ENCODE measurements at regions not wholly inside any gene's neighbourhood (a gene's known extent, or its start where the extent isn't known, plus 50 kb on each side); places are given as distances from the start of the nearest gene placed in this dataset.

DNA sequence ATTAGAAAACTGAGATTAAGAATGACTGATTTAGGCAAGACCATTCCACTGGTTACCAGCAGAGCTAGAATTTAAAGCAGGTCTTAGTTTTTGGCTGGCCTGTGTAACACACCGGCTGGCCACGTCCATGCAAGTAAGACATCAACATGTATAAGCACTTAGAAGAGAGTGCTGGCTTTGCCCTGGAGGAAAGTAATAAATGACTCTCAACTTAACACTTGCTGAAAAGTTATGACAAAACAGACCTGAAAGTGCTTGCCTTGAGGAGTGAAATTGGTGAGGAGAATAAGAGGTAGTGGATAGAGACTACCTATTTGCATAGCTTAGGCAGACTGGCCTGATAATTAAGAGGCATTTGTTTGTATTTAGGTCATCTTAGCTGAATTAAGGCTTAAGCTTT is 165.7 kb upstream of the KCNJ3 start:
- Mint-ChIP-seq H3K4me1 (ENCODE audit: low read depth, unreplicated experiment) (no peaks in the 10 kb centered on the region), H3K27me3 (ENCODE audit: low read depth, unreplicated experiment) (no peaks in the 10 kb centered on the region), H3K27ac (ENCODE audit: unreplicated experiment) (no peak overlapping the region), H3K9me3 (ENCODE audit: unreplicated experiment) (no peaks in the 10 kb centered on the region), H3K4me3 (ENCODE audit: unreplicated experiment) (no peak overlapping the region), H3K36me3 (ENCODE audit: low read depth, unreplicated experiment) (no peaks in the 10 kb centered on the region)
- Histone ChIP-seq H3K4me3 (ENCODE audit: insufficient read depth, low read depth, low read length) (no peak overlapping the region), H3K36me3 (ENCODE audit: insufficient read depth, low read length) (no peaks in the 10 kb centered on the region), H3K27ac (ENCODE audit: low read depth, low read length) (no peak overlapping the region), H3K4me1 (ENCODE audit: insufficient read depth, low read length) (no peaks in the 10 kb centered on the region), H3K4me2 (ENCODE audit: low read length) (no peak overlapping the region), H3K79me2 (ENCODE audit: insufficient read depth, low read length) (no peaks in the 10 kb centered on the region), H2AFZ (ENCODE audit: low read depth, low read length) (no peak overlapping the region), H4K20me1 (ENCODE audit: insufficient read depth, low read length) (no peaks in the 10 kb centered on the region), H3K9me3 (ENCODE audit: insufficient read depth, low read depth, low read length) (no peaks in the 10 kb centered on the region), H3K27me3 (ENCODE audit: insufficient read depth, low read length) (no peaks in the 10 kb centered on the region), H3K9ac (ENCODE audit: low read length) (no peak overlapping the region)
- DNase-seq (ENCODE audit: low read depth) (no peak), FAIRE-seq (no peak)
- TF ChIP-seq EZH2 (IDR thresholded peaks at IDR 0.05; ENCODE audit: insufficient read depth, low read length) = no peak
- TF ChIP-seq, protein P1, sequence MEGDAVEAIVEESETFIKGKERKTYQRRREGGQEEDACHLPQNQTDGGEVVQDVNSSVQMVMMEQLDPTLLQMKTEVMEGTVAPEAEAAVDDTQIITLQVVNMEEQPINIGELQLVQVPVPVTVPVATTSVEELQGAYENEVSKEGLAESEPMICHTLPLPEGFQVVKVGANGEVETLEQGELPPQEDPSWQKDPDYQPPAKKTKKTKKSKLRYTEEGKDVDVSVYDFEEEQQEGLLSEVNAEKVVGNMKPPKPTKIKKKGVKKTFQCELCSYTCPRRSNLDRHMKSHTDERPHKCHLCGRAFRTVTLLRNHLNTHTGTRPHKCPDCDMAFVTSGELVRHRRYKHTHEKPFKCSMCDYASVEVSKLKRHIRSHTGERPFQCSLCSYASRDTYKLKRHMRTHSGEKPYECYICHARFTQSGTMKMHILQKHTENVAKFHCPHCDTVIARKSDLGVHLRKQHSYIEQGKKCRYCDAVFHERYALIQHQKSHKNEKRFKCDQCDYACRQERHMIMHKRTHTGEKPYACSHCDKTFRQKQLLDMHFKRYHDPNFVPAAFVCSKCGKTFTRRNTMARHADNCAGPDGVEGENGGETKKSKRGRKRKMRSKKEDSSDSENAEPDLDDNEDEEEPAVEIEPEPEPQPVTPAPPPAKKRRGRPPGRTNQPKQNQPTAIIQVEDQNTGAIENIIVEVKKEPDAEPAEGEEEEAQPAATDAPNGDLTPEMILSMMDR (IDR thresholded peaks at IDR 0.05; ENCODE audit: insufficient read depth, low read depth, low read length) = no peak

DNA sequence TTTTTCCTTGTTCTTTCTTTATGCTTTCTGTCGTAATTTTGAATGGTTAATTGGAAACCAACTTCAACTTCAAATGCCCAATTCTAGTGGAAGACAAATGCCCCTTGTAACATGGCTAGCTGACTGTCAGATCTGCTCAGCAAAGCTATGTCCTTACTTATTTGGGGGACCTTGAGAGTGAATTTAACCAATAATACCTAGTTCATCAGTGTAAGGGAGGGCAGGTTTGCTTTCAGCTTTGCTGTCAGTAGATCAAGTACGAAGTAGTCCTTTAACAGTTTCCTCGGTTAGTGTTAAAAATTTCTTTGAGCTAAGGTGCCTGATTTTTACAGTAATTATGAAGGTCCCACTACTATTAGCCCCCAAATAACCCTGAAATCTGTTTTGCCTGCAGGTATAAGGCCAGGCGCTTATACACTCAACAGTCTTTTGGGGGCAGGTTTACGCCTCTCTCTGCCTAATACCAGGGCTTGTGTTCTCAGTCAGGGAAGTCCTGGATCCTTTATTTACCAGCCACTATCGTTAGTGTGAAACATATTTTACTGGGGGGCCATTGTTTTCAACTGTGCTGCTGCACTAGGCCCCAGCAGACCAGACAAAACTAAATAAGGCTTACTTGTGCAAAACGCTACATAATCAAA is 165.1 kb upstream of the KCNJ3 start:
- Histone ChIP-seq H3K27me3 (ENCODE audit: insufficient read depth, low read length) (no peaks in the 10 kb centered on the region), H3K9me3 (ENCODE audit: insufficient read depth, low read depth, low read length) (no peaks in the 10 kb centered on the region), H3K4me1 (ENCODE audit: insufficient read depth, low read length) (no peaks in the 10 kb centered on the region), H3K79me2 (ENCODE audit: insufficient read depth, low read length) (no peaks in the 10 kb centered on the region), H3K4me3 (ENCODE audit: insufficient read depth, low read depth, low read length) (no peak overlapping the region), H3K27ac (ENCODE audit: low read depth, low read length) (no peak overlapping the region), H3K9ac (ENCODE audit: low read length) (no peak overlapping the region), H4K20me1 (ENCODE audit: insufficient read depth, low read length) (no peaks in the 10 kb centered on the region), H3K36me3 (ENCODE audit: insufficient read depth, low read length) (no peaks in the 10 kb centered on the region), H3K4me2 (ENCODE audit: low read length) (no peak overlapping the region), H2AFZ (ENCODE audit: low read depth, low read length) (no peak overlapping the region)
- FAIRE-seq (no peak), DNase-seq (ENCODE audit: low read depth) (no peak)
- Mint-ChIP-seq H3K4me3 (ENCODE audit: unreplicated experiment) (no peak overlapping the region), H3K4me1 (ENCODE audit: low read depth, unreplicated experiment) (no peaks in the 10 kb centered on the region), H3K9me3 (ENCODE audit: unreplicated experiment) (no peaks in the 10 kb centered on the region), H3K27ac (ENCODE audit: unreplicated experiment) (no peak overlapping the region), H3K27me3 (ENCODE audit: low read depth, unreplicated experiment) (no peaks in the 10 kb centered on the region), H3K36me3 (ENCODE audit: low read depth, unreplicated experiment) (no peaks in the 10 kb centered on the region)
- TF ChIP-seq EZH2 (IDR thresholded peaks at IDR 0.05; ENCODE audit: insufficient read depth, low read length) = no peak
- TF ChIP-seq, protein P1 (IDR thresholded peaks at IDR 0.05; ENCODE audit: insufficient read depth, low read depth, low read length) = no peak

DNA sequence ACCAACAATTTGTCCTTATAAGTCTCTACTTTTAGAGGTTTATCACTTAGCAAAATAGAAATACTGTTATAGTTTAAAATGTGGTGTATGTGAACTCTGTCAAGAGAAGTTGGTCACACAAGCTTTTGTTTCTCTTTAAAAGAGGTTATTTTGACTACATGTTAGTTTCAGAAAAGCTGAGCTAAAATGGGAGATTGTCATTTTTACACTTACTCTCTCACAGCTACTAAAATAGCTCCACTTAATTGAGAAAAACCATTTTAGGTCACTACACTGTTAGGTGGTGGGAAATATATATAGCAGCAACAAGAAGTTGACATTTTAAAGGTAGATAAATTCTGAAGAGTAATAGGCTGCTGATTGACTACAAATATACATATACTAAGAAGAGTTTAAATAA is 161.5 kb upstream of the KCNJ3 start:
- Histone ChIP-seq H3K4me2 (ENCODE audit: low read length) (no peak overlapping the region), H3K9me3 (ENCODE audit: insufficient read depth, low read depth, low read length) (no peaks in the 10 kb centered on the region), H3K27me3 (ENCODE audit: insufficient read depth, low read length) (no peaks in the 10 kb centered on the region), H3K79me2 (ENCODE audit: insufficient read depth, low read length) (no peaks in the 10 kb centered on the region), H3K4me3 (ENCODE audit: insufficient read depth, low read depth, low read length) (no peak overlapping the region), H3K36me3 (ENCODE audit: insufficient read depth, low read length) (no peaks in the 10 kb centered on the region), H2AFZ (ENCODE audit: low read depth, low read length) (no peak overlapping the region), H3K27ac (ENCODE audit: low read depth, low read length) (no peak overlapping the region), H4K20me1 (ENCODE audit: insufficient read depth, low read length) (no peaks in the 10 kb centered on the region), H3K4me1 (ENCODE audit: insufficient read depth, low read length) (no peaks in the 10 kb centered on the region), H3K9ac (ENCODE audit: low read length) (no peak overlapping the region)
- DNase-seq (ENCODE audit: low read depth) (no peak), FAIRE-seq (no peak)
- Mint-ChIP-seq H3K36me3 (ENCODE audit: low read depth, unreplicated experiment) (no peaks in the 10 kb centered on the region), H3K27me3 (ENCODE audit: low read depth, unreplicated experiment) (no peaks in the 10 kb centered on the region), H3K4me1 (ENCODE audit: low read depth, unreplicated experiment) (no peaks in the 10 kb centered on the region), H3K4me3 (ENCODE audit: unreplicated experiment) (no peak overlapping the region), H3K27ac (ENCODE audit: unreplicated experiment) (no peak overlapping the region), H3K9me3 (ENCODE audit: unreplicated experiment) (no peaks in the 10 kb centered on the region)
- no peak for TF ChIP-seq EZH2 (IDR thresholded peaks at IDR 0.05; ENCODE audit: insufficient read depth, low read length)
- TF ChIP-seq, protein P1 (IDR thresholded peaks at IDR 0.05; ENCODE audit: insufficient read depth, low read depth, low read length) = no peak
